VCaP (cell line): ENCODE measurements at regions not wholly inside any gene's neighbourhood (a gene's known extent, or its start where the extent isn't known, plus 50 kb on each side); places are given as distances from the start of the nearest gene placed in this dataset.

ENCODE experiments used
- H3K27ac ChIP-seq: fragments of 450-650 bp; 2 replicates; pipeline ENCODE4 v1.5.1; 2017
- CTCF ChIP-seq: fragments of 450-650 bp; conservative IDR thresholded peaks from 2 replicates; pipeline ENCODE4 v1.5.1; 2017; ENCODE audit warnings: mild to moderate bottlenecking, moderate library complexity

GRCh38 chr6:168386973-168387372, 54.0 kb upstream of the SMOC2 start:
- TF ChIP-seq CTCF, result no peak

GRCh38 chr6:168387426-168387825, 53.6 kb upstream of the SMOC2 start:
- no peak overlapping the region for H3K27ac ChIP-seq
- TF ChIP-seq CTCF, result no peak

More at GRCh38 chr6:168386973-168387372, 54.0 kb upstream of the SMOC2 start:
- H3K27ac ChIP-seq, result 0 out of 2 replicates have a peak overlapping the region, but pooled peaks have one; percentile 1

- TF ChIP-seq CTCF, result no peak
- peak overlapping the region; percentile 78 for H3K27ac ChIP-seq
Measured at GRCh38 chr6:168387911-168388310, 53.1 kb upstream of the SMOC2 start.

GRCh38 chr6:168388641-168389633, 52.0 kb upstream of the SMOC2 start:
- no peak for TF ChIP-seq CTCF
- peak overlapping the region; percentile 78 for H3K27ac ChIP-seq

- TF ChIP-seq CTCF, result no peak
- H3K27ac ChIP-seq, result no peak overlapping the region
Measured at GRCh38 chr6:168390749-168391420, 50.1 kb upstream of the SMOC2 start.
